ENCODE measurements at regions not wholly inside any gene's neighbourhood (a gene's known extent, or its start where the extent isn't known, plus 50 kb on each side); places are given as distances from the start of the nearest gene placed in this dataset.
"Not testable (repeated sequence)": the region's sequence is repeated elsewhere in the genome, so short reads cannot be mapped to it uniquely, and the experiment has no call there.

- no peak for DNase-seq (ENCODE audit: low read depth in 2 of 2)
Measured at GRCh38 chr1:121519042-121519755, 334.4 kb downstream of the SRGAP2C start.

- DNase-seq (ENCODE audit: low read depth in 2 of 2) = not testable (repeated sequence)
Measured at GRCh38 chr1:121519756-121520286, 335.0 kb downstream of the SRGAP2C start.

- no peak for DNase-seq (ENCODE audit: low read depth in 2 of 2)
Measured at GRCh38 chr1:121522061-121522759, 337.4 kb downstream of the SRGAP2C start.

- DNase-seq (ENCODE audit: low read depth in 2 of 2) = not testable (repeated sequence)
Measured at GRCh38 chr1:121523112-121523511, 338.3 kb downstream of the SRGAP2C start.

- no peak for DNase-seq (ENCODE audit: low read depth in 2 of 2)
Measured at GRCh38 chr1:121525355-121525754, 340.6 kb downstream of the SRGAP2C start.

- DNase-seq (ENCODE audit: low read depth in 2 of 2) = peak in 1 of 2 experiments; percentile 4
Measured at GRCh38 chr1:121528958-121529357, 344.2 kb downstream of the SRGAP2C start.

- DNase-seq (ENCODE audit: low read depth in 2 of 2) = not testable (repeated sequence)
Measured at GRCh38 chr1:121530026-121530425, 345.3 kb downstream of the SRGAP2C start.

GRCh38 chr1:121531747-121532146, 347.0 kb downstream of the SRGAP2C start:
- DNase-seq (ENCODE audit: low read depth in 2 of 2) = not testable (repeated sequence)

GRCh38 chr1:121538148-121538547, 353.4 kb downstream of the SRGAP2C start:
- not testable (repeated sequence) for DNase-seq (ENCODE audit: low read depth in 2 of 2)

- no peak for DNase-seq (ENCODE audit: low read depth in 2 of 2)
Measured at GRCh38 chr1:121538943-121539575, 354.3 kb downstream of the SRGAP2C start.

GRCh38 chr1:121543988-121544387, 359.2 kb downstream of the SRGAP2C start:
- DNase-seq (ENCODE audit: low read depth in 2 of 2) = not testable (repeated sequence)

- DNase-seq (ENCODE audit: low read depth in 2 of 2) = no peak
Measured at GRCh38 chr1:121544500-121544899, 359.7 kb downstream of the SRGAP2C start.

GRCh38 chr1:121545899-121546298, 361.1 kb downstream of the SRGAP2C start:
- DNase-seq (ENCODE audit: low read depth in 2 of 2) = not testable (repeated sequence)

GRCh38 chr1:121546830-121547591, 362.2 kb downstream of the SRGAP2C start:
- no peak for DNase-seq (ENCODE audit: low read depth in 2 of 2)

- not testable (repeated sequence) for DNase-seq (ENCODE audit: low read depth in 2 of 2)
Measured at GRCh38 chr1:121547726-121548125, 363.0 kb downstream of the SRGAP2C start.

- not testable (repeated sequence) for DNase-seq (ENCODE audit: low read depth in 2 of 2)
Measured at GRCh38 chr1:121550817-121551216, 366.0 kb downstream of the SRGAP2C start.

- DNase-seq (ENCODE audit: low read depth in 2 of 2) = not testable (repeated sequence)
Measured at GRCh38 chr1:121551491-121551890, 366.7 kb downstream of the SRGAP2C start.

GRCh38 chr1:121556560-121556959, 371.8 kb downstream of the SRGAP2C start:
- DNase-seq (ENCODE audit: low read depth in 2 of 2) = not testable (repeated sequence)

- not testable (repeated sequence) for DNase-seq (ENCODE audit: low read depth in 2 of 2)
Measured at GRCh38 chr1:121558034-121558433, 373.3 kb downstream of the SRGAP2C start.

GRCh38 chr1:121558514-121558913, 373.7 kb downstream of the SRGAP2C start:
- peak; percentile 68 for DNase-seq (ENCODE audit: low read depth in 2 of 2)

GRCh38 chr1:121566346-121566745, 381.6 kb downstream of the SRGAP2C start:
- DNase-seq (ENCODE audit: low read depth in 2 of 2) = no peak

GRCh38 chr1:121569428-121569827, 384.7 kb downstream of the SRGAP2C start:
- no peak for DNase-seq (ENCODE audit: low read depth in 2 of 2)
